CD4-positive, alpha-beta T cell treated with Interleukin-15 for 1 hour (primary cell): ENCODE measurements at regions not wholly inside any gene's neighbourhood (a gene's known extent, or its start where the extent isn't known, plus 50 kb on each side); places are given as distances from the start of the nearest gene placed in this dataset.

Source experiments
- DNase-seq: peaks from one replicate; pipeline ENCODE4 v3.0.0-alpha.2; 2020

- DNase-seq, result no peak
Measured at GRCh38 chr1:199767700-199768099, 259.8 kb upstream of the NR5A2 start.

- DNase-seq, result no peak
Measured at GRCh38 chr1:199774433-199775089, 252.9 kb upstream of the NR5A2 start.

- no peak for DNase-seq
Measured at GRCh38 chr1:199776768-199777497, 250.6 kb upstream of the NR5A2 start.

GRCh38 chr1:199778324-199778955 is 249.1 kb upstream of the NR5A2 start:
- no peak for DNase-seq

- DNase-seq, result no peak
Measured at GRCh38 chr1:199780091-199780490, 247.4 kb upstream of the NR5A2 start.

- DNase-seq, result no peak
Measured at GRCh38 chr1:199780948-199781670, 246.4 kb upstream of the NR5A2 start.

- DNase-seq, result no peak
Measured at GRCh38 chr1:199784138-199784895, 243.2 kb upstream of the NR5A2 start.

- no peak for DNase-seq
Measured at GRCh38 chr1:199786695-199787094, 240.8 kb upstream of the NR5A2 start.

- DNase-seq, result no peak
Measured at GRCh38 chr1:199789141-199789540, 238.4 kb upstream of the NR5A2 start.

- no peak for DNase-seq
Measured at GRCh38 chr1:199791495-199791894, 236.0 kb upstream of the NR5A2 start.

GRCh38 chr1:199792874-199793273 is 234.6 kb upstream of the NR5A2 start:
- no peak for DNase-seq

GRCh38 chr1:199794105-199794863 is 233.2 kb upstream of the NR5A2 start:
- no peak for DNase-seq

GRCh38 chr1:199799116-199799515 is 228.4 kb upstream of the NR5A2 start:
- DNase-seq, result no peak

- no peak for DNase-seq
Measured at GRCh38 chr1:199804526-199804925, 223.0 kb upstream of the NR5A2 start.

GRCh38 chr1:199808110-199808870 is 219.2 kb upstream of the NR5A2 start:
- no peak for DNase-seq

- no peak for DNase-seq
Measured at GRCh38 chr1:199809311-199809710, 218.2 kb upstream of the NR5A2 start.

GRCh38 chr1:199811163-199811562 is 216.3 kb upstream of the NR5A2 start:
- DNase-seq, result no peak

- no peak for DNase-seq
Measured at GRCh38 chr1:199813198-199813597, 214.3 kb upstream of the NR5A2 start.

- DNase-seq, result no peak
Measured at GRCh38 chr1:199815947-199816346, 211.6 kb upstream of the NR5A2 start.

GRCh38 chr1:199817266-199817665 is 210.2 kb upstream of the NR5A2 start:
- no peak for DNase-seq
